Thyroid gland (tissue), 4 donors: ENCODE measurements at regions not wholly inside any gene's neighbourhood (a gene's known extent, or its start where the extent isn't known, plus 50 kb on each side); places are given as distances from the start of the nearest gene placed in this dataset.

Experiments
- DNase-seq, 2 donors: peaks; one replicate each; pipeline ENCODE4 v3.0.0-alpha.2; 2019
- H3K27ac ChIP-seq, 3 donors: fragments of 200-600 bp; sonication (generic); 1 replicate in 2 of 3; 2 replicates in 1 of 3; pipeline ENCODE4 v1.5.1; 2016 to 2019; ENCODE audit warnings: mild to moderate bottlenecking in 1 of 3, moderate library complexity in 1 of 3
- H3K27me3 ChIP-seq: fragments of 200-600 bp; sonication (generic); one replicate; pipeline ENCODE4 v1.5.1; 2019
- H3K36me3 ChIP-seq, 2 donors: fragments of 200-600 bp; sonication (generic); one replicate each; pipeline ENCODE4 v1.5.1; 2016 to 2019
- H3K4me1 ChIP-seq, 2 donors: fragments of 200-600 bp; sonication (generic); one replicate each; pipeline ENCODE4 v1.5.1; 2017 to 2019
- H3K4me3 ChIP-seq, 3 donors: fragments of 200-600 bp; sonication (generic); replicated peaks in 1 of 3; 1 replicate in 2 of 3; 2 replicates in 1 of 3; pipeline ENCODE4 v1.5.1; 2016; ENCODE audit warnings: mild to moderate bottlenecking in 1 of 3
- H3K9me3 ChIP-seq: fragments of 200-600 bp; sonication (generic); one replicate; pipeline ENCODE4 v1.5.1; 2017
- CTCF ChIP-seq, 6 experiments: fragments of 200-600 bp in 3 of 6; fragments of 450-650 bp in 3 of 6; sonication (generic) in 3 of 6; IDR thresholded peaks; one replicate each; pipeline ENCODE4 v1.5.1; 2016 to 2019; ENCODE audit warnings: antibody characterized with exemption in 6 of 6, mild to moderate bottlenecking in 2 of 6, inconsistent platforms in 1 of 6, moderate library complexity in 1 of 6
- POLR2A ChIP-seq, 2 donors: fragments of 450-650 bp; IDR thresholded peaks; one replicate each; pipeline ENCODE4 v1.6.1; 2017; ENCODE audit warnings: antibody characterized with exemption in 2 of 2, mild to moderate bottlenecking in 2 of 2, moderate library complexity in 1 of 2
- WGBS, 2 donors: methylation state at CpG; one replicate each; pipeline ENCODE4 v1.1.5; 2017; 5-methylcytosine and 5-hydroxymethylcytosine counted together
- intact Hi-C: fragments of 100-400 bp; cut with DNase I; formaldehyde crosslinking; loops from one replicate; pipeline ENCODE4 v1.15.1; 2023

DNA sequence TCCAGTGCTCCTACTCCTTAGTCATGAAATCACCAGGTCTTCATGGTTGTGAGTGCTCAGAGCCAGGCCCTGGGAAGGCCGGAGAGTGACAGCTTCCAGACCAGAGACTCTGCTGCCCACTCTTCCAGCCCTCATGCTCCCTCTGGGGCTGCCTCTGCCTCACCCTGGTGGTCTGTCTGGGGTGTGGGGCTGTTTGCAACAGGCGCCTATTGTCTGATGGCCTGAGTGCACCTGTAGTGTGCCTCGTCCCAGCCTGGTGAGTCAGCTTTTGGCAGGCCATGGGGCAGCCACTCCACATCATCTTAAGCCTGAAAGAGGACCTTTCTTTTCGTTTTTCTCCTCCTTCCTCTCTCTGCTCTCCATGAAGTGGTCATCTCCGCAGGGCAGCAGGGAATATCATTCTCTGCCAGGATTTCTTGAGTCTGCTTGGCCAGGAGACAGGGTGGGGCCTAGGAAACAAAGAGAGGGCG lies 173.8 kb downstream of the VEGFA start:
- peak overlapping the region; percentile 40 to 73 (median 62) for H3K27ac ChIP-seq
- intact Hi-C loops: no loop called here
- TF ChIP-seq CTCF (IDR thresholded peaks at IDR 0.05) (peak in 2 of 6 experiments; percentile 9 to 28), POLR2A (IDR thresholded peaks at IDR 0.05) (peak in 1 of 2 donors; percentile 14)
- no peaks in the 10 kb centered on the region for H3K36me3 ChIP-seq
- H3K9me3 ChIP-seq: no peaks in the 10 kb centered on the region
- H3K27me3 ChIP-seq: no peaks in the 10 kb centered on the region
- peaks cover 29 to 56% of the 10 kb centered on the region in 2 donors for H3K4me1 ChIP-seq
- H3K4me3 ChIP-seq: no peak overlapping the region
- DNase-seq: peak; percentile 92 to 94
- WGBS, 2 donors: 24 to 34% methylated on average over 6 of the region's 6 CpGs

DNA sequence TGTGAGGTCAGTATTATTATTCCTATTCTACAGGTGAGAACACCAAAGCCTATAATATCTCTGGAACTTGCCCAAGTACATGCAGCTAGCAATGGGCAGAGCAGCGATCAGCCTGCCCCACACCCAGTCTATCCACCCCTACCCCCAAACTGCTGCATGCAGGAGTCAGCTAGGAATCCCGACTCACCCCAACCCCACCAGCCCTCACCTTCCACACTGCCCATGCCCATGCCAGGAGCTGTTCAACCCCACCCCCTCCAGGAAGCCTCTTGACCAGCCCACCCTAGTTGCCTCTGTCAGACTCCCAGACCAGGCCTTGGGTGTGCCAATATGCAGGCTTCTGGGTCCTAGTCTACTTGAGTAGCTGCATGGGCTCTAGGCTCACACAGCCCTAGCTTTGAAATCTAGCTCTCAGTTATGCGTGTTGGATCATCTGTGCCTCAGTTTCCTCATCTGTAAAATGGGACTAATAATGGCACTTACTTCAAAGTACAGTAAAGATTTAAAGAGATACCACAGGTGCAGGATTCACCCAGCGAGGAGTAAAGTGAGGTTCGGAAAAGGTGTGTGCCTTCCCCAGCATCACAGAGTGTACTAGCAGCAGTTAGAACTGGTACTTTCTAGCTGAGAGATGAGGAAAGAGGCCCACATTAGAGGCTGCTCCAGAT lies 173.2 kb downstream of the VEGFA start:
- H3K4me1 ChIP-seq: peaks cover 29 to 50% of the 10 kb centered on the region in 2 donors
- H3K9me3 ChIP-seq: no peaks in the 10 kb centered on the region
- no peak overlapping the region for H3K4me3 ChIP-seq
- H3K27ac ChIP-seq: peak overlapping the region; percentile 40 to 73 (median 48)
- H3K27me3 ChIP-seq: no peaks in the 10 kb centered on the region
- no peak for DNase-seq
- intact Hi-C loops: no loop called here
- H3K36me3 ChIP-seq: no peaks in the 10 kb centered on the region
- no peak for TF ChIP-seq POLR2A (IDR thresholded peaks at IDR 0.05)
- TF ChIP-seq CTCF (IDR thresholded peaks at IDR 0.05): no peak
- 91 to 95% methylated on average over 5 of the region's 5 CpGs for WGBS, 2 donors

GRCh38 chr6:43942616-43943015 lies 172.6 kb downstream of the VEGFA start:
- WGBS, 2 donors: 92 to 97% methylated on average over 3 of the region's 3 CpGs
- Histone ChIP-seq H3K36me3 (no peaks in the 10 kb centered on the region), H3K9me3 (no peaks in the 10 kb centered on the region), H3K27ac (peak overlapping the region in 2 of 3 donors; percentile 20 to 50), H3K4me3 (no peak overlapping the region), H3K27me3 (no peaks in the 10 kb centered on the region), H3K4me1 (peaks cover 29 to 51% of the 10 kb centered on the region in 2 donors)
- no peak for DNase-seq
- no peak for TF ChIP-seq POLR2A (IDR thresholded peaks at IDR 0.05)
- TF ChIP-seq CTCF (IDR thresholded peaks at IDR 0.05): no peak
- intact Hi-C loops: no loop called here

GRCh38 chr6:43942011-43942442 lies 172.0 kb downstream of the VEGFA start:
- Histone ChIP-seq H3K4me1 (peaks cover 32 to 57% of the 10 kb centered on the region in 2 donors), H3K36me3 (no peaks in the 10 kb centered on the region), H3K27me3 (no peaks in the 10 kb centered on the region), H3K27ac (peak overlapping the region in 2 of 3 donors; percentile 20 to 50), H3K4me3 (no peak overlapping the region), H3K9me3 (no peaks in the 10 kb centered on the region)
- 86 to 96% methylated on average over 5 of the region's 5 CpGs for WGBS, 2 donors
- TF ChIP-seq POLR2A (IDR thresholded peaks at IDR 0.05) (no peak), CTCF (IDR thresholded peaks at IDR 0.05) (no peak)
- intact Hi-C loops: no loop called here
- no peak for DNase-seq

- no peak for DNase-seq
- no peak overlapping the region for H3K4me3 ChIP-seq
- TF ChIP-seq POLR2A (IDR thresholded peaks at IDR 0.05) (no peak), CTCF (IDR thresholded peaks at IDR 0.05) (no peak)
- peaks cover 34 to 63% of the 10 kb centered on the region in 2 donors for H3K4me1 ChIP-seq
- 75 to 80% methylated on average over 1 to 2 of the region's 5 CpGs for WGBS, 2 donors
- H3K9me3 ChIP-seq: no peaks in the 10 kb centered on the region
- no peaks in the 10 kb centered on the region for H3K36me3 ChIP-seq
- peak overlapping the region in 1 of 3 donors; percentile 50 for H3K27ac ChIP-seq
- H3K27me3 ChIP-seq: no peaks in the 10 kb centered on the region
- intact Hi-C loops: no loop called here
Measured at GRCh38 chr6:43941174-43941573, 171.2 kb downstream of the VEGFA start.
